IMR-90 (cell line): ENCODE measurements at regions not wholly inside any gene's neighbourhood (a gene's known extent, or its start where the extent isn't known, plus 50 kb on each side); places are given as distances from the start of the nearest gene placed in this dataset.

Experiments
- ATAC-seq: fragments of 200-7000 bp; cut with Tn5 transposase; 2 replicates; pipeline ENCODE4 v1.9.1; 2020; ENCODE audit warnings: low read depth, mild to moderate bottlenecking, moderate library complexity
- BruUV-seq: library from RNA; stranded (reverse); fragments of 400-500 nt; replicated peaks from 2 replicates; lab custom pipeline; 2021; lab: Mats Ljungman, UMichigan
- CTCF ChIA-PET: fragments of 300-600 bp; formaldehyde crosslinking; extraction: SDS; loops from one replicate; lab custom pipeline; 2021; ENCODE audit warnings: antibody characterized with exemption; lab: Yijun Ruan, JAX
- POLR2A ChIA-PET: fragments of 300-600 bp; sonication (Branson Sonifier 250); formaldehyde crosslinking; loops from one replicate; lab custom pipeline; 2022; ENCODE audit warnings: antibody characterized with exemption; ENCODE audit not compliant: unreplicated experiment; lab: Charles Lee
- DNase-seq: peaks from one replicate; pipeline ENCODE4 v3.0.0; 2013
- H2AFZ ChIP-seq: replicated peaks from 2 replicates; pipeline ENCODE3; 2013; ENCODE audit warnings: low read length, mild to moderate bottlenecking; ENCODE audit not compliant: poor library complexity
- H2AK5ac ChIP-seq: 2 replicates; pipeline ENCODE4 v1.6.1; 2013; ENCODE audit warnings: low read depth, low read length, inconsistent platforms
- H2AK9ac ChIP-seq: replicated peaks from 2 replicates; pipeline ENCODE3; 2013; ENCODE audit warnings: mild to moderate bottlenecking, low read depth, low read length, moderate library complexity; ENCODE audit not compliant: poor library complexity
- H2BK120ac ChIP-seq: 2 replicates; pipeline ENCODE4 v1.6.1; 2013; ENCODE audit warnings: low read depth, low read length, inconsistent platforms
- H2BK15ac ChIP-seq: 3 replicates; pipeline ENCODE4 v1.6.1; 2013; ENCODE audit warnings: low read depth, low read length, inconsistent platforms
- H2BK20ac ChIP-seq: 2 replicates; pipeline ENCODE4 v1.6.1; 2013; ENCODE audit warnings: low read depth, mild to moderate bottlenecking, inconsistent platforms, low read length, moderate library complexity
- H2BK5ac ChIP-seq: 2 replicates; pipeline ENCODE4 v1.6.1; 2013; ENCODE audit warnings: mild to moderate bottlenecking, low read depth, low read length, inconsistent platforms; ENCODE audit not compliant: poor library complexity, severe bottlenecking
- H3K14ac ChIP-seq: replicated peaks from 2 replicates; pipeline ENCODE4 v1.6.1; 2013; ENCODE audit warnings: low read depth, low read length, inconsistent platforms
- H3K18ac ChIP-seq: 2 replicates; pipeline ENCODE4 v1.6.1; 2013; ENCODE audit warnings: low read depth, low read length, control low read depth
- H3K23ac ChIP-seq: 2 replicates; pipeline ENCODE4 v1.6.1; 2013; ENCODE audit warnings: low read depth, low read length, inconsistent platforms
- H3K27ac ChIP-seq: 2 replicates; pipeline ENCODE4 v1.5.1; 2013; ENCODE audit warnings: mild to moderate bottlenecking, control low read depth, low read length; ENCODE audit not compliant: insufficient read depth
- H3K27me3 ChIP-seq: 2 replicates; pipeline ENCODE4 v1.6.1; 2013; ENCODE audit warnings: low read length; ENCODE audit not compliant: control insufficient read depth, insufficient read depth
- H3K36me3 ChIP-seq: 2 replicates; pipeline ENCODE4 v1.6.1; 2013; ENCODE audit warnings: low read length, mixed read lengths; ENCODE audit not compliant: control insufficient read depth, insufficient read depth
- H3K4ac ChIP-seq: 2 replicates; pipeline ENCODE4 v1.6.1; 2013; ENCODE audit warnings: low read depth, low read length, inconsistent platforms
- H3K4me1 ChIP-seq: 2 replicates; pipeline ENCODE4 v1.6.1; 2013; ENCODE audit warnings: low read length, mixed read lengths; ENCODE audit not compliant: control insufficient read depth, insufficient read depth
- H3K4me2 ChIP-seq: 2 replicates; pipeline ENCODE4 v1.6.1; 2013; ENCODE audit warnings: low read depth, mild to moderate bottlenecking, control low read depth, low read length, moderate library complexity
- H3K4me3 ChIP-seq: 2 replicates; pipeline ENCODE4 v1.5.1; 2013; ENCODE audit warnings: low read depth, mild to moderate bottlenecking, control low read depth, low read length, moderate library complexity; ENCODE audit not compliant: insufficient read depth
- H3K56ac ChIP-seq: 2 replicates; pipeline ENCODE4 v1.6.1; 2013; ENCODE audit warnings: low read length, inconsistent platforms; ENCODE audit not compliant: insufficient read depth; ENCODE audit errors: extremely low read depth
- H3K79me1 ChIP-seq, 2 experiments: 2 replicates each; pipeline ENCODE4 v1.6.1; 2013; ENCODE audit warnings: low read length in 2 of 2, inconsistent platforms in 1 of 2, low read depth in 1 of 2
- H3K9ac ChIP-seq: 2 replicates; pipeline ENCODE4 v1.6.1; 2013; ENCODE audit warnings: low read depth, low read length, control low read depth
- H3K9me1 ChIP-seq: 2 replicates; pipeline ENCODE4 v1.6.1; 2013; ENCODE audit warnings: low read length, inconsistent platforms; ENCODE audit not compliant: insufficient read depth
- H3K9me3 ChIP-seq: 2 replicates; pipeline ENCODE4 v1.6.1; 2013; ENCODE audit warnings: low read length; ENCODE audit not compliant: control insufficient read depth, insufficient read depth
- H4K20me1 ChIP-seq: 2 replicates; pipeline ENCODE4 v1.6.1; 2013; ENCODE audit warnings: low read length, inconsistent platforms; ENCODE audit not compliant: insufficient read depth
- H4K5ac ChIP-seq: 2 replicates; pipeline ENCODE4 v1.6.1; 2013; ENCODE audit warnings: mild to moderate bottlenecking, low read depth, low read length, control low read depth
- H4K8ac ChIP-seq, 2 experiments: 2 replicates each; pipeline ENCODE4 v1.6.1; 2013; ENCODE audit warnings: low read depth in 2 of 2, low read length in 2 of 2, control low read depth in 1 of 2, inconsistent platforms in 1 of 2
- H4K91ac ChIP-seq: 2 replicates; pipeline ENCODE4 v1.6.1; 2013; ENCODE audit warnings: low read depth, low read length, inconsistent platforms; ENCODE audit not compliant: insufficient read depth
- MAFK ChIP-seq: IDR thresholded peaks from 2 replicates; pipeline ENCODE4 v1.6.1; 2012; ENCODE audit warnings: low read depth, low read length, improper control_type of control experiment
- MXI1 ChIP-seq: IDR thresholded peaks from 2 replicates; pipeline ENCODE4 v1.6.1; 2012; ENCODE audit warnings: low read depth, mild to moderate bottlenecking, low read length, moderate library complexity, borderline replicate concordance
- NFE2L2 ChIP-seq: fragments of 150-350 bp; IDR thresholded peaks from 2 replicates; pipeline ENCODE4 v1.6.1; 2016; ENCODE audit warnings: low read depth, mild to moderate bottlenecking, low read length
- WGBS, 2 experiments: methylation state at CpG; one replicate each; pipeline versions ENCODE4 v1.1.5 to v1.1.7; 2013; ENCODE audit warnings: missing lambda C conversion rate in 2 of 2; ENCODE audit not compliant: insufficient read length in 1 of 2; ENCODE audit errors: extremely low coverage in 2 of 2; 5-methylcytosine and 5-hydroxymethylcytosine counted together
- dilution Hi-C: fragments of 300-500 bp; cut with HindIII; formaldehyde crosslinking; loops from one replicate; pipeline ENCODE4 v1.14.3; 2018; ENCODE audit warnings: low sequenced_read_pairs; ENCODE audit not compliant: unreplicated experiment
- in situ Hi-C: fragments of 300-500 bp; cut with MboI; formaldehyde crosslinking; loops from 3 replicates; pipeline ENCODE4 v1.14.3; 2019; ENCODE audit warnings: low sequenced_read_pairs, inconsistent platforms, mixed read lengths
- intact Hi-C: fragments of 100-400 bp; cut with micrococcal nuclease; formaldehyde crosslinking; loops from 2 replicates; pipeline ENCODE4 v1.10.0; 2022

- H3K9me1 ChIP-seq: no peaks in the 10 kb centered on the region
Observed at GRCh38 chr20:24321973-24322372, 147.5 kb upstream of the SYNDIG1 start.

More at GRCh38 chr20:24321973-24322372, 147.5 kb upstream of the SYNDIG1 start:
- intact Hi-C loops (no loop called here), in situ Hi-C loops (no loop called here), dilution Hi-C loops (no loop called here)
- TF ChIP-seq MXI1 (no peak), MAFK (no peak), NFE2L2 (no peak)
- Histone ChIP-seq H4K20me1 (no peaks in the 10 kb centered on the region), H4K91ac (no peak overlapping the region), H3K9me3 (no peaks in the 10 kb centered on the region), H2BK120ac (no peak overlapping the region), H3K56ac (no peak overlapping the region), H3K4me3 (no peak overlapping the region), H3K9ac (no peak overlapping the region), H2AFZ (peak overlapping the region; percentile 56), H2BK5ac (no peak overlapping the region), H3K4me2 (no peak overlapping the region), H4K8ac (no peak overlapping the region), H3K14ac (no peak overlapping the region), H3K23ac (no peak overlapping the region), H3K27me3 (no peaks in the 10 kb centered on the region), H3K27ac (no peak overlapping the region), H3K36me3 (no peaks in the 10 kb centered on the region), H2AK5ac (no peak overlapping the region), H4K5ac (no peak overlapping the region), H3K4me1 (no peaks in the 10 kb centered on the region), H2BK20ac (no peak overlapping the region), H3K4ac (no peak overlapping the region), H2BK15ac (no peak overlapping the region), H3K18ac (no peak overlapping the region), H2AK9ac (no peak overlapping the region), H3K79me1 (no peaks in the 10 kb centered on the region)
- DNase-seq (no peak), ATAC-seq (no peak)
- WGBS, 2 experiments: no CpG with 5 or more reads among the region's 3 CpGs
- CTCF ChIA-PET: no interaction called here
- no TSS peak for BruUV-seq
- POLR2A ChIA-PET: no interaction called here
